Gastrocnemius medialis (tissue), 4 donors: ENCODE measurements at regions not wholly inside any gene's neighbourhood (a gene's known extent, or its start where the extent isn't known, plus 50 kb on each side); places are given as distances from the start of the nearest gene placed in this dataset.

Source experiments
- ATAC-seq, 2 donors: fragments of 150-250 bp; one replicate each; pipeline ENCODE4 v1.9.1; 2016
- DNase-seq, 2 donors: peaks; one replicate each; pipeline ENCODE4 v3.0.0-alpha.2; 2019
- H3K27ac ChIP-seq, 4 donors: fragments of 200-600 bp; sonication (generic); 1 replicate in 1 of 4; 2 replicates in 3 of 4; pipeline ENCODE4 v1.5.1; 2016 to 2018; ENCODE audit warnings: mild to moderate bottlenecking in 2 of 4, moderate library complexity in 1 of 4
- H3K27me3 ChIP-seq, 3 donors: fragments of 200-600 bp; sonication (generic) in 2 of 3; 1 replicate in 1 of 3; 2 replicates in 2 of 3; pipeline versions ENCODE4 v1.5.1 to v1.6.0; 2016 to 2019; ENCODE audit warnings: mild to moderate bottlenecking in 1 of 3, moderate library complexity in 1 of 3
- H3K36me3 ChIP-seq, 2 donors: fragments of 200-600 bp; sonication (generic) in 1 of 2; one replicate each; pipeline ENCODE4 v1.5.1; 2017 to 2018
- H3K4me1 ChIP-seq, 2 donors: fragments of 200-600 bp; sonication (generic) in 1 of 2; one replicate each; pipeline ENCODE4 v1.5.1; 2016 to 2017; ENCODE audit warnings: mild to moderate bottlenecking in 2 of 2
- H3K4me3 ChIP-seq, 4 donors: fragments of 200-600 bp; sonication (generic) in 3 of 4; 1 replicate in 1 of 4; 2 replicates in 3 of 4; pipeline ENCODE4 v1.5.1; 2016 to 2019; ENCODE audit warnings: mild to moderate bottlenecking in 2 of 4
- H3K9me3 ChIP-seq, 3 donors: fragments of 200-600 bp; sonication (generic) in 2 of 3; 1 replicate in 1 of 3; 2 replicates in 2 of 3; pipeline ENCODE4 v1.5.1; 2016 to 2019
- CTCF ChIP-seq, 5 experiments: fragments of 450-650 bp in 3 of 5; fragments of 200-600 bp in 2 of 5; sonication (generic) in 2 of 5; IDR thresholded peaks in 4 of 5; conservative IDR thresholded peaks in 1 of 5; 1 replicate in 4 of 5; 2 replicates in 1 of 5; pipeline ENCODE4 v1.5.1; 2016 to 2019; ENCODE audit warnings: antibody characterized with exemption in 5 of 5, mild to moderate bottlenecking in 3 of 5, moderate library complexity in 3 of 5
- POLR2A ChIP-seq, 2 donors: fragments of 450-650 bp; IDR thresholded peaks; one replicate each; pipeline ENCODE4 v1.6.1; 2017; ENCODE audit warnings: antibody characterized with exemption in 2 of 2, mild to moderate bottlenecking in 2 of 2, moderate library complexity in 2 of 2
- in situ Hi-C, 4 donors: fragments of 200-750 bp; cut with MboI; loops; one replicate each; pipeline versions ENCODE4 v1.15.0 to v1.8.0; 2017; ENCODE audit warnings: low sequenced_read_pairs in 4 of 4
- intact Hi-C: fragments of 100-400 bp; cut with DNase I; formaldehyde crosslinking; loops from one replicate; pipeline ENCODE4 v1.15.1; 2023; ENCODE audit warnings: low total_unique reads

GRCh38 chr10:29217292-29217738 is 71.6 kb upstream of the LYZL1 start:
- no peak overlapping the region for H3K27ac ChIP-seq
- no peaks in the 10 kb centered on the region for H3K4me1 ChIP-seq
- in situ Hi-C loops, result no loop called here
- DNase-seq (no peak), ATAC-seq (no peak)
- H3K9me3 ChIP-seq, result no peaks in the 10 kb centered on the region
- intact Hi-C loops, result no loop called here
- H3K27me3 ChIP-seq, result no peaks in the 10 kb centered on the region
- H3K4me3 ChIP-seq, result no peak overlapping the region
- no peaks in the 10 kb centered on the region for H3K36me3 ChIP-seq
- no peak for TF ChIP-seq CTCF (IDR thresholded peaks at IDR 0.05 in 4 of 5, conservative IDR thresholded peaks at IDR 0.05 in 1 of 5)
- no peak for TF ChIP-seq POLR2A (IDR thresholded peaks at IDR 0.05)

- no peaks in the 10 kb centered on the region for H3K36me3 ChIP-seq
- H3K9me3 ChIP-seq, result no peaks in the 10 kb centered on the region
- intact Hi-C loops, result no loop called here
- H3K4me3 ChIP-seq, result no peak overlapping the region
- DNase-seq (no peak), ATAC-seq (no peak)
- H3K27ac ChIP-seq, result no peak overlapping the region
- H3K4me1 ChIP-seq, result no peaks in the 10 kb centered on the region
- peaks cover 0 to 3% (median 0%) of the 10 kb centered on the region in 3 donors for H3K27me3 ChIP-seq
- in situ Hi-C loops, result no loop called here
- TF ChIP-seq CTCF (IDR thresholded peaks at IDR 0.05 in 4 of 5, conservative IDR thresholded peaks at IDR 0.05 in 1 of 5) (no peak), POLR2A (IDR thresholded peaks at IDR 0.05) (no peak)
Measured at GRCh38 chr10:29223326-29223725, 65.5 kb upstream of the LYZL1 start.

- ATAC-seq, result no peak
- intact Hi-C loops, result no loop called here
- Histone ChIP-seq H3K36me3 (no peaks in the 10 kb centered on the region), H3K27ac (no peak overlapping the region), H3K27me3 (peaks cover 0 to 3% (median 0%) of the 10 kb centered on the region in 3 donors), H3K9me3 (no peaks in the 10 kb centered on the region), H3K4me3 (no peak overlapping the region), H3K4me1 (no peaks in the 10 kb centered on the region)
- in situ Hi-C loops, result no loop called here
- TF ChIP-seq POLR2A (IDR thresholded peaks at IDR 0.05) (no peak), CTCF (IDR thresholded peaks at IDR 0.05 in 4 of 5, conservative IDR thresholded peaks at IDR 0.05 in 1 of 5) (no peak)
- DNase-seq, result no peak
Measured at GRCh38 chr10:29224631-29225030, 64.2 kb upstream of the LYZL1 start.

GRCh38 chr10:29227201-29227600 is 61.7 kb upstream of the LYZL1 start:
- TF ChIP-seq CTCF (IDR thresholded peaks at IDR 0.05 in 4 of 5, conservative IDR thresholded peaks at IDR 0.05 in 1 of 5) (no peak), POLR2A (IDR thresholded peaks at IDR 0.05) (no peak)
- H3K27me3 ChIP-seq, result peaks cover 0 to 3% (median 0%) of the 10 kb centered on the region in 3 donors
- H3K27ac ChIP-seq, result no peak overlapping the region
- H3K36me3 ChIP-seq, result no peaks in the 10 kb centered on the region
- ATAC-seq (no peak), DNase-seq (no peak)
- H3K4me1 ChIP-seq, result no peaks in the 10 kb centered on the region
- no peak overlapping the region for H3K4me3 ChIP-seq
- in situ Hi-C loops, result no loop called here
- intact Hi-C loops, result no loop called here
- no peaks in the 10 kb centered on the region for H3K9me3 ChIP-seq

- no peak for DNase-seq
- Histone ChIP-seq H3K27me3 (no peaks in the 10 kb centered on the region), H3K4me1 (no peaks in the 10 kb centered on the region), H3K36me3 (no peaks in the 10 kb centered on the region), H3K9me3 (no peaks in the 10 kb centered on the region), H3K4me3 (no peak overlapping the region), H3K27ac (no peak overlapping the region)
- ATAC-seq, result no peak
- TF ChIP-seq CTCF (IDR thresholded peaks at IDR 0.05 in 4 of 5, conservative IDR thresholded peaks at IDR 0.05 in 1 of 5) (no peak), POLR2A (IDR thresholded peaks at IDR 0.05) (no peak)
- in situ Hi-C loops, result no loop called here
- intact Hi-C loops, result no loop called here
Measured at GRCh38 chr10:29228562-29228961, 60.3 kb upstream of the LYZL1 start.
